ENCODE measurements at regions not wholly inside any gene's neighbourhood (a gene's known extent, or its start where the extent isn't known, plus 50 kb on each side); places are given as distances from the start of the nearest gene placed in this dataset.

GRCh38 chr9:115212125-115212605 is 94.2 kb upstream of the TNC start:
- TF ChIP-seq SIN3A (IDR thresholded peaks at IDR 0.05; ENCODE audit: borderline replicate concordance, insufficient read depth, low read depth, low read length), result no peak
- TF ChIP-seq TCF7L2 (IDR thresholded peaks at IDR 0.05; ENCODE audit: low read depth, low read length), result no peak
- TF ChIP-seq POLR2AphosphoS5 (IDR thresholded peaks at IDR 0.05; ENCODE audit: low read depth, low read length), result no peak
- no peak for TF ChIP-seq REST (IDR thresholded peaks at IDR 0.05; ENCODE audit: insufficient read depth in 1 of 2, low read depth in 2 of 2, low read length in 1 of 2)
- TF ChIP-seq CTCF (IDR thresholded peaks at IDR 0.05), result no peak
- ChIA-PET POLR2A (no interaction called here), CTCF (no interaction called here)
- in situ Hi-C loops (cut with HindIII; ENCODE audit: low pct_unique_long_range_greater_than_20kb, low sequenced_read_pairs) (no loop called here), intact Hi-C loops (cut with micrococcal nuclease; ENCODE audit: unreplicated experiment) (no loop called here)
- Histone ChIP-seq H3K27ac (ENCODE audit: low read length) (no peak overlapping the region), H3K4me3 (ENCODE audit: low read depth in 2 of 2, low read length in 2 of 2) (no peak overlapping the region), H3K27me3 (ENCODE audit: control insufficient read depth, insufficient read depth, low read length) (no peaks in the 10 kb centered on the region), H3K4me1 (ENCODE audit: control insufficient read depth, insufficient read depth, low read length) (no peaks in the 10 kb centered on the region), H3K9me3 (ENCODE audit: control insufficient read depth, insufficient read depth, low read depth, low read length) (no peaks in the 10 kb centered on the region), H3K36me3 (ENCODE audit: control insufficient read depth, insufficient read depth, low read length) (no peaks in the 10 kb centered on the region)
- BruUV-seq (replicated peaks), result no TSS peak
- no peak for DNase-seq (ENCODE audit: low read depth, low spot score)
- ATAC-seq, result no peak

- no peak for DNase-seq (ENCODE audit: low read depth, low spot score)
- Histone ChIP-seq H3K9me3 (ENCODE audit: control insufficient read depth, insufficient read depth, low read depth, low read length) (no peaks in the 10 kb centered on the region), H3K36me3 (ENCODE audit: control insufficient read depth, insufficient read depth, low read length) (no peaks in the 10 kb centered on the region), H3K27ac (ENCODE audit: low read length) (no peak overlapping the region), H3K27me3 (ENCODE audit: control insufficient read depth, insufficient read depth, low read length) (no peaks in the 10 kb centered on the region), H3K4me3 (ENCODE audit: low read depth in 2 of 2, low read length in 2 of 2) (no peak overlapping the region), H3K4me1 (ENCODE audit: control insufficient read depth, insufficient read depth, low read length) (no peaks in the 10 kb centered on the region)
- no peak for ATAC-seq
- POLR2A ChIA-PET, result no interaction called here
- in situ Hi-C loops (cut with HindIII; ENCODE audit: low pct_unique_long_range_greater_than_20kb, low sequenced_read_pairs), result no loop called here
- BruUV-seq (replicated peaks), result no TSS peak
- intact Hi-C loops (cut with micrococcal nuclease; ENCODE audit: unreplicated experiment), result no loop called here
- CTCF ChIA-PET, result no interaction called here
- no peak for TF ChIP-seq REST (IDR thresholded peaks at IDR 0.05; ENCODE audit: insufficient read depth in 1 of 2, low read depth in 2 of 2, low read length in 1 of 2)
- no peak for TF ChIP-seq POLR2AphosphoS5 (IDR thresholded peaks at IDR 0.05; ENCODE audit: low read depth, low read length)
- no peak for TF ChIP-seq CTCF (IDR thresholded peaks at IDR 0.05)
- TF ChIP-seq TCF7L2 (IDR thresholded peaks at IDR 0.05; ENCODE audit: low read depth, low read length), result no peak
- no peak for TF ChIP-seq SIN3A (IDR thresholded peaks at IDR 0.05; ENCODE audit: borderline replicate concordance, insufficient read depth, low read depth, low read length)
Observed at GRCh38 chr9:115212832-115213231, 94.9 kb upstream of the TNC start.
